RPMI8226 (cell line): ENCODE measurements at regions not wholly inside any gene's neighbourhood (a gene's known extent, or its start where the extent isn't known, plus 50 kb on each side); places are given as distances from the start of the nearest gene placed in this dataset.
"Not testable (repeated sequence)": the region's sequence is repeated elsewhere in the genome, so short reads cannot be mapped to it uniquely, and the experiment has no call there.

Experiments
- DNase-seq: peaks from one replicate; pipeline ENCODE4 v3.0.0-alpha.2; 2015

DNA sequence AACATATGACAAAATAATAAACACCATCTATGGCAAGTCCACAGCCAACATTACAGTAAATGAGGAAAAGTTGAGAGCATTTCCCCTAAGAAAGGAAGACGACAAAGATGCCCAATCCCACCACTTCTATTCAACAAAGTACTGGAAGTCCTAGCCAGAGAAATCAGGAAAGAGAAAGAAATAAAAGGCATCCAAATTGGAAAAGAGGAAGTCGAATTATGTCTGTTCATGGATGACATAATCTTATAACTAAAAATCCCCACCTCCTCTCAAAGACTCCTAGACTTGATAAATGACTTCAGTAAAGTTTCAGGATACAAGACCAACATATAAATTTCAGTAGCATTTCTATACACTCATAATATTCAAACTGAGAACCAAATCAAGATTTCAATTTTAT, 288.5 kb upstream of the POT1 start:
- no peak for DNase-seq

DNA sequence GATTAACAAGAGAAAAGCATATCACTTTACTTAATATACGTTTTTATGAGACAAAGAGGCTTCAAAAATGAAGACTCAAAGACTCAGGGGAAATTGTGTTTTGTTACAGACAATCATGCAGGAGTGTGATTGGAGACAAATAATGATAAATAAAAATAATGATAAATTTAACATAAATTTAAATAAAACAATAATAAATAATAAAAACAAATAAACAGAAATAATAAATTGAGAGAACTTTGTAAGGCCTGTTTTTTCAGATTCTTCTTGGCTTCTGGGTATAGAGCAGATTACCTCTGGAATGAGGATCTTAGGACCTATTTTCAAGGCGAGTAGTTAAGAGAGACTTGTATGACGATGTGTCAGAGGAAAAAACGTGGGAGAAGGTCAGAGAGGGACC, 271.4 kb upstream of the POT1 start:
- DNase-seq, result no peak

DNA sequence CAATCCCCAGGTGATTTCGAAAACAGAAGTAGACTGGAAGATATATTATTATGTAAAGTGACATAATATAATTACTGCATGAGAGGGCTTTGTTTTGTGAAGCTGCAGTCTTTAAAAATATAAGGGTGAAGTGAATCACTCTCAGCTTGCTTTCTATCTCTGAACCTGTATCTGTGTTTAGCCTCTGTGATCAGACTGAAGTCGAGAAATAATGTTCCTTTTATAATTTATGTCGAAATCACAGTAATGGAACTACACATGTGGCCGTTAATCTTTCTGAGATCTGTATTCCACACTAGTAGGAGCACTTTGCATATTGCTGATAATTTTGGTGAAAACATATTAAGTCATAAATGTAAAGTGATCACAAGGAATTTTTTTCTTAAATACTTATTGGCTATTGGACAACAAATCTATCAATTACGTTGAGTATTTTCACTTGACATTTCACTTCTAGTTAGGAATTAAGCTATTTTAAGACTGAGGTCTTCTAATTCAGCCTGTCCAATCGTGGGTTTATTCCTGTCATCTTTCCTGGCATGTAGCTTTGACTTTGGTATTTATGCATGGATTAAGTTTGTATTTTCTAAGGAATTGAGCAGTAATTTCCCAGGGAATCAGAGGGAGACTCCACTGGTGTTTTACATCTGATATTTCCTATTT, 268.2 kb upstream of the POT1 start:
- no peak for DNase-seq

DNA sequence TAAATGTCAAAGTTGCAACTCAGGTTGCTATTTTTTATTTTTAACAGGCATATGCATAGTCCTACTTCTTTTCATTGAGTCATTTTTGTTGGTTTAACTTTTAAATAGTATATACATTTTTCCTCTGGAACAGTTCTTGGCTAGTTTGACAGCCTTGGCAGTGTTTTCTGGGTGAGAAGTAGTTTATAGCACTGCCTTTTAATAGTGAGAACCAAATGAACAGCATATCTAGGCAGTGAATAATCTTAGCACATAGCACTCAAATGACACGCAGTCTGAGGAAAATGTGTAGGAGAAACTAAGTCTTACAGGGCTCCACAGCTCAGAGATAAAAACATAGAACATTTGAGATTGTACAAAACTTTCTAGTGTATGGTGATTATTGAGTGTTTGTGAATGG, 265.5 kb upstream of the POT1 start:
- DNase-seq, result no peak

DNA sequence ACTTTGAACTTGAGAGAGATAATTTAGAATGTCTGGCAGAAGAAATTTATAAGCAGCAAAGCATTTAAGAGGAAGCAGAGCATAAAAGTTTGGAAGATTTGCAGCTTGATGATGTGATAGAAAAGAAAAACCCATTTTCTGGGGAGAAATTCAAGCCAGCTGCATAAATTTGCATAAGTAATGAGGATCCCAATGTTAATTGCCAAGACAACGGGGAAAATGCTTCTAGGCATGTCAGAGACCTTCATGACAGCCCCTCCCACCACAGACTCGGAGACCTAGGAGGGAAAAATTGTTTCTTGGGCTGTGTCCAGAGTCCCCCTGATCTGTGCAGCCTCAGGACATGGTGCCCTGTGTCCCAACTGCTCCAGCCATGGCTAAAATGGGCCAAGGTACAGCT, 263.6 kb upstream of the POT1 start:
- DNase-seq, result no peak

DNA sequence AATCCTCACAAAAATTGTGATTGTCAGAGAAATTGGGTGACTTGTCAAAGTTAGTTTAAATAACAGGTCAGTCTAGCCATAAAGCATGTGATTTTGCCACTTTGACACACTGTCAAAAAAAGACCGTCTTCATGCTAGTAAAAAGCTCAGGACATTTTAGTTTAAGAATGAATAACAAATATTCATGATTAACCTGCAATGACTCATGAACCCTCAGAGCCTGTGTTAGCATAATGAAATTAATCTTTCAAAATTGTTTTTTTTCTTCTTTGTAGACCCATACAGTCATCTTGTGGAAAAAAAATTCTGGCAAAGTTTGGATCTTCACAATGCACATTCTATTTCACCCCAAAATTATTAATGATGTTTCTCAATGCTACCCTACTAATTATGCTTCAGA, 255.2 kb upstream of the POT1 start:
- no peak for DNase-seq

DNA sequence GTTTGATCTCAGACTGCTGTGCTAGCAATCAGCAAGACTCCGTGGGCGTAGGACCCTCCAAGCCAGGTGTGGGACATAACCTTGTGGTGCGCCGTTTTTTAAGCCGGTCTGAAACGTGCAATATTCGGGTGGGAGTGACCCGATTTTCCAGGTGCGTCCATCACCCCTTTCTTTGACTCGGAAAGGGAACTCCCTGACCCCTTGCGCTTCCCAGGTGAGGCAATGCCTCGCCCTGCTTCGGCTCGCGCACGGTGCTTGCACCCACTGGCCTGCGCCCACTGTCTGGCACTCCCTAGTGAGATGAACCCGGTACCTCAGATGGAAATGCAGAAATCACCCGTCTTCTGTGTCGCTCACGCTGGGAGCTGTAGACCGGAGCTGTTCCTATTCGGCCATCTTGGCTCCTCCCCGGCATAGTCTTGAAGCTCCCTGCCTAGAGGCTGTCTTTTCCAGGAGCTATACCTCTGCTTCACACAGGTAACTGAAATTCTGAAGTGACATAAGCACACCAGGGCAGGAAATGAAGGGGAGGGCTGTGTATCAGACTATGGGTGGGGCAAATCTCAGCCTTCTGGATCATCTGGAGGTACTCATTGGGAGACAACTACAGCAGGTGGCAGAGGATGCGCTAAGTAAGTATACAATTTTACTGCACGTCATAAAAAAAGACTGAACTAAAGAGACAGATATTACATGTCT, 252.1 kb upstream of the POT1 start:
- not testable (repeated sequence) for DNase-seq

DNA sequence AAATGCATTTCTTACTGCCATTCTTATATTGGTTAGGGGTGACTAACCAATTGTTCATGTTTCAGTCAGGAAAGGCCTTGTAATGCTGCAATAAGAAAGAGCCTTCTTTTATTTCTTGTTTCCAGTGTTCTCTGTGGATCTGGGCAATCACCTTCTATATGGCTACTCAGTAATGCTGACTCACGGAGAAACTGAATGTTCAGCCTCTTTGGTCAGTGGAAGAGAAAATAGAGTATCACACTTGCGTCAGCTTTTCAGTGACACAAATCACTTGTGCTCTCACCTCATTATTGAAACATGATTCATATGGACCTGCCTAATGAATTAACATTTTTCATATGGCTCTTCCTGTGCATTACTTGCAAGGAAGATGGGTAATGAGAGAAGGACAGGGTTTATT, 243.9 kb upstream of the POT1 start:
- no peak for DNase-seq

DNA sequence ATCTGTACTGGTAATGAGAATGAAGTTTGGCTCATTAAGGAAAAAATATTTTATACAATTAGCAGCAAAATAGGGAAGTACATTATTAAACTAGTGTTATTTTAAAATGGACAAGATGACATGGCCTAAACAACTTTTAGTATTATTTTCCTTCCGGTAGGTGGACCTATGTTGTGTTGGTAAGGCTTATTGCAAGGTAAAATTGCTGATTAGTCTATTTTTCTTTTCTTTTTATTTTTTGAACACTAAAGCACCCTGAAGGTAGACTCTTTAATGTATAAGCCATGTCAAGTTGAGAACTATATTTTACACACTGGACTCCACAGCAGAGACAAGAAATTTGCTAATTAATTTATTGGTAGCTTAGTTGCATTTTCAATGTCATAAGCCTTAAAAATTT, 239.5 kb upstream of the POT1 start:
- no peak for DNase-seq

DNA sequence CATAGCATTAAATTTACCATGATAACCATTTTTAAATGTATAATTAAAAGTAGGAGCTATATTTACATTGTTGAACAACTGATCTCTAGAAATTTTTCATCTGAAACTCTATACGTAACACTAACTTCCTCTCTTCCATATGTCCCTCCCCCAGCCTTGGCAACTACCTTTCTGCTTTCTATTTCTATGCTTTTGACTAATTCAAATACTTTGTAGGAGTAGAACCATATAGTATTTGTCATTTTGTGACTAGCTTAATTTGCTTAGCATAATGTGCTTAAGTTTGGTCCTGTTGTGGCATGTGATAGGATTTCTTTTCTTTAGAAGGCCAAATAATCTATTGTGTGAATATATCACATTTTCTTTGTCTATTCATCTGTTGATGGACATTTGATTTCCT, 225.3 kb upstream of the POT1 start:
- DNase-seq, result no peak

DNA sequence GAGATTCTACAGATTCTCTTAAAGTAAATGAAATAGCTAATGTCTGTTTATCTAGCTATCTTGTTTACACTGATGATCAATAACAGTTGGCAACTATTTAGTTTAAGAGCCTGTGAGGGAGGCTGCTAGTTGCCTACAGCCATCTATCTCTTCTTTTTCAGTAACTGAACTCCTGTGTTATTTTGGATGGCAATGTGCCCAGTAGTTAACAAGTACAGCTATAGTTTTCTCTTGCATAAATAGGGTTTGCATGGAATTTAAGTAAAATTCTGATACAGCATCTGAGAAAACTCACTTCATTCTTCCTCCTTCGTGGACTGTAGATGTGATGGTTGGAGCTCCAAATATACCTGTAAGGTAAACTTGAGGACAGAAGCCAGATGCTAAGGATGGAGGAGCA, 219.5 kb upstream of the POT1 start:
- DNase-seq, result no peak

DNA sequence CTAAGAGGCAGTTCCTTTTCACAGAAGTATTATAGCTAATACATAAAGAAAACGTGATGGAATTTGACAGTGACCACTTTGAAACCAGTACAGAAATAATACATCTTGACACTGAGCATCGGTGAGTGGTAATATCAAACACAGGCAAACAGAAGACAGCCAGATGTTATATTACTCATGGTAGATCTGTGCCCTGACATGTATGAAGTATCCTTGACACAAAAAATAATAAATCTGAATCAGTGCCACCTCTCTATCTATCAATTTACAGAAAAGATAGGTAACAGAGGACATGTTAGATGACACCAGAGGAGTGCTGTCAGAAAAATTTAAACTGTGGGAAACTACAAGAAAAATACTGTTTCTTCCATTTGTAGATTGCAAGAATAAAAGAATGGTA, 217.4 kb upstream of the POT1 start:
- DNase-seq, result no peak

DNA sequence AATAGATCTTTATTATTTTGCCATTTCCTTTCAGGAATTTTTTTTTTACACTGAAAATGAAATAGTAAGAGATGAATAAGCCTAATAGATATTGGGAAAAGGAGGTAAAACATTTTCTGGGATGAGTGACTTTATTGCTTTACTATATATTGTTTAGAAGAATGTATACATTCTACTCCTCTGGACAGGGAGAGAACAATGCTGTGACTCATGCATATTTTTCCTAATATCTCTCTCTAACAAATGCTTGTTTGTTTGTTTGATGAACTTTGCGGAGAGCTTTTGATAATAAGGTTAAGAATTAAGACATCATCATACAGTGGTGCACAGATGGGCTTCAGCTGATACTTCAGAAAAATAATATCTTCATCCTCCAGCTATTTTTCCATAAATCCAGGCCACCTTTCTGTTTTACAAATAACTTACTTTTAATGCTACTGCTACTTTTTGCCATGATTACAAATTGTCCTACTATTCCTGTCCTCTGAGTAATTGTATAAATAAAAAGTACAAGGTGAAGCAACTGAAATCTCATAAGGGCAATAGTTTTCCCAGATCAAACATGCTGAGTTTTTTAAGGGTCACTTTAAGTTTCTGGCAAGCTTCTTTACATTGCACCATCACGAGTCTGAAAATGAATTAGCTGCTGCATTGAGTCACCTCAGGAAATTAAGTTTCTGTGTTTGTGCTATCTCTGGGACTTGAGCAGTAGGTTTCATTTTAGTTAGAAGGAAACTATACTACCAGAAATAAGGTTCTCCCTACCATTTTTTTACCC, 207.3 kb upstream of the POT1 start:
- no peak for DNase-seq

DNA sequence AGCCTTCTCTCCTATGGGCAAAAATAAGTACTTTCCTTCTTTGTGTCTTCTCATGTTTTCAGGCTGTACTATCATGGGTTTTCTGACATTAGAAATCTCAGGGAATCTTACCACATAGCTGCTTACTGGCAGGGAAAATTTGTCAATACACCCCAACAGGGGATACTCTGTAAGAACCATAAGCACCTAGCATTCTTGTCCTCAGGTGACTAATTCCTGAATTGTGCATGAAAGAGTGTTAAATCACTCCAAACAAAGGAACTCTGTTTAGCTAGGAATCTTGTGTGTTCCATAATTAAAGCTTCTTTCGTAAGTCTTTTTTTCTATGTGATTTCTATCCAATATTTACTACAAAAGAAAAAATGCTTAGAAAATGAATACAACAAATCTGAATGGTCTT, 206.7 kb upstream of the POT1 start:
- DNase-seq, result no peak

DNA sequence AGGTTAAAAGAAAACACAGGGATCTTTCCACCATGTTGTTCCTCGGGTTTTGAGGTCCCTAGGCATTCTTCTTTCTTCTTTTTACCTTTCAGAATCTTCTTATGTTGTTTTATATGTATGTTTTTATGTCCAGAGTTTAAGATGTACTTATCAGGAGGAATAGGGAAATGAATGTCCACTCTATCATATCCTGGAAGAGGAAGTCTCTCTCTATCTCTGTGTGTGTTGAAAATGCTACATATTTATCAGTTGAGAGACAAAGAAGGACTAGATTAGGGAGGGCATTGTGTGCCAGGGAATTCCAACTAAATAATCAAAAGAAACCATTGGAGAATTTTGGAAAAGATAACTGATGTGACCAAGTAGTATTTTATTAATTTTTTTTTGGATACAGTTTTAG, 200.5 kb upstream of the POT1 start:
- no peak for DNase-seq

DNA sequence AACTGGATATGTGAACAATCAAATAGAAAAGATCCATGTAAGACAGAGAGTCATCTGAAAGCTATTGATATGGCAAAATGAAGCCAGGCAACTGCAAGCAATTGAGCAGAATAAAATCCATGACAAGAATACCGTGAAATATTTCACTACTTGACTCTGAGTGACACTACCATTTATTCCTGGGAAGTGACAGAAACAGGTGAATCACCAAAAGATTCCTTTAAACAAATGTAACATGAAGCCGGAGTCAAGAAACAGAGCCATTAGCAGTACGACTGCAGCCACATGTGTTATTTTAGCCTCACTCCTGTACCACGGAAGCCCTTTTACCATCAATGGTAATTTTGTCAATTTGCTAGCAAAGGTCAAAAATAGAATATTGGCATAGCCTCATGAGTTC, 197.7 kb upstream of the POT1 start:
- no peak for DNase-seq

DNA sequence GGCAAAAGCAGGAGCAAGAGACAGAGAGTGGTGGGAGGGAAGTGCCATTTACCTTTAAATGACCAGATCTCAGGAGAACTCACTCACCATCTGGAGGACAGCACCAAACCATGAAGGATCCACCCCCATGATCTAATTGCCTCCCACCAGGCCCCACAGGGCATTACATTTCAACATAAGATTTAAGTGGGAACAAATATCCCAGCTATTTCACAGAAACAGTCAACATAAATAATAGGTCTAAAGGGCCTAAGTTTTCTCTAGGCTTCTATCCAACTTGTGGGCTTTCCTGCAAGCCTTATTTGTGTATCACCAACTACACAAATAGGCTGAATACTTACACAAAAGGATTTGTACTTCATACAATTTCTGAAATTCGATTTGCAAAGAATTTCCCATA, 196.8 kb upstream of the POT1 start:
- DNase-seq, result no peak

DNA sequence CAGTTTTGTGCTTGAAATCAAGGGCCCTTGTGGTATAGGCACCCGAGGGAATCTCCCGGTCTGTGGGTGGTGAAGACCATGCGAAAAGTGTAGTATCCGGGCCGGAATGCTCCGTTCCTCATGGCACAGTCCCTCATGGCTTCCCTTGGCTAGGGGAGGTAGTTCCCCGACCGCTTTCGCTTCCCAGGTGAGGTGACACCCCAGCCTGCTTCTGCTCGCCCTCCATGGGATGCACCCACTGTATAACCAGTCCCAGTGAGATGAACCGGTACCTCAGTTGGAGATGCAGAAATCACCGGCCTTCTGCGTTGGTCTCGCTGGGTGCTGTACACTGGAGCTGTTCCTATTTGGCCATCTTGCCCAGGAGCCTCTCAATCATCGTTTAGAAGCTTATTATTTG, 195.7 kb upstream of the POT1 start:
- no peak for DNase-seq

DNA sequence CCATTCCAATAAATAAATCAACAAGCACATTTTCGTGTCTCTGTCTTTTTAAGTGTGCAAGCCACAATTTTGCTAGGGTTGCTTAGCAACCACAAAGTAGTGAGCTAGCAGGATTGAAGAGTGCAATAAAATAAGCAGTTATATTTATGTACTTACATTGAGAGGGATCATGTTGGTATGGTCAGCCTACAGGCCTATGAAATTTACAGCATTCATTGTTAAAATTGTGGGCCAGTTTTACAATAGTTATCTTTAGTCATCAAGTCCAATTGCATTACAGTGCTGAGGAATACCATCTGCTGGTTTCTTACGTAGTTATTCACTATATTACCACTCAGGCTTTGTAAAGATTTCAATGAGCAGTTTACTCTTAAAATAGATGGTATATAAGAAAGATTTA, 192.5 kb upstream of the POT1 start:
- no peak for DNase-seq

DNA sequence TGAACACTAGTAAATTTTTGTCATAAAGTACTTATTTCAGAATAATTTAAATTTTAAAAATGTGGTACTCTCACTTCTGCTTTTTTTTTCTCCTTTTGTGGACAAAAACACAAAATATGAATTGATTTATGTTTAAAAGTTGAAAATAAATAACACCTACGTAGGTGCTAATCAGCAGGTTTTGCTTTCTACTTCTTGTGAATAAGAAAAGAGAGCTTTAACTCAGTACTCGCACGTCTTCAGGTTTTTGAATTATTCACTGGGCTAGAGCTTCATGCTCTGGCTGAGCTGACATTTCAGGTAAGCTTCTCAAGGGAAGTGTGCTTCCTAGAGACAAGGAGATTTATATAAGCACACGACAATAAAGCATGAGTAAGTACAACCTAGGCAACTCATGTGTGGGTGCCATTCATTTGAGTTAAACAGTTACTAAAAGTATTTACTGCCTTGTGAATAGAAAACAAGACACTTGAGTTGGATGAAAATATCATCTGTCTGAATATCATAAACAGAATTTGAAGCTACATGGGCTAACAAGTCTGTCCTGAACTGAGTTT, 190.0 kb upstream of the POT1 start:
- DNase-seq, result no peak

DNA sequence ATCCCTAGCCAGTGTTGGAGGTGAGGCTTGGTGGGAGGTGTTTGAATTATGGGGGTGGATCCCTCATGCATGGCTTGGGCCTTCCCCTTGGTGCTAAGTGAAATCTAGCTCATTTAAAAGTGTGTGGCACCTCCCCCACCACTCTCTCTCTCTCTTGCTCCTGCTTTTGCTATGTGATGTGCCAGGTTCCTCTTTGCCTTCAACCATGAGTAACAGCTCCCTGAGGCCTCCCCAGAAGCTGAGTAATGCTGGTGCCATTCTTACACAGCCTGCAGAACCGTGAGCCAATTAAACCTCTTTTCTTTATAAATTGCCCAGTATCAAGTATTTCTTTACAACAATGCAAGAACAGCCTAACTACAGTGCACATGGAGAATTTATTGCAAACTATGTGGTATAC, 188.8 kb upstream of the POT1 start:
- no peak for DNase-seq

DNA sequence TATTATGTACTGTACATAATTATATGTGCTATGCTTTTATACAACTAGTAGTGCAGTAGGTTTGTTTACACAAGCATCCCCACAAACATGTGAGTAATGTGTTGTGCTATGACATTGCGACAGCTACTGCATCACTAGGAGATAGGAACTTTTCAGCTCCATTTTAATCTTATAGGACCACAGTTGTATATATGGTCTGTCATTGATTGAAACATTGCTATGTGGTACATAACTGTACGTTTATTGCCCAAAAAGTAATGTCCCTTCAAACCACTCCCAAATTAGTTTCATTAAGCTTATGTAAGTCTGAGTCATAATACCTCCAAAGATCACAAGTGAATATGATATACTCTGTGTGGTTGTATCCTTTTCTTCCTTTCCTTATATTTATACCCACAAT, 183.2 kb upstream of the POT1 start:
- no peak for DNase-seq

DNA sequence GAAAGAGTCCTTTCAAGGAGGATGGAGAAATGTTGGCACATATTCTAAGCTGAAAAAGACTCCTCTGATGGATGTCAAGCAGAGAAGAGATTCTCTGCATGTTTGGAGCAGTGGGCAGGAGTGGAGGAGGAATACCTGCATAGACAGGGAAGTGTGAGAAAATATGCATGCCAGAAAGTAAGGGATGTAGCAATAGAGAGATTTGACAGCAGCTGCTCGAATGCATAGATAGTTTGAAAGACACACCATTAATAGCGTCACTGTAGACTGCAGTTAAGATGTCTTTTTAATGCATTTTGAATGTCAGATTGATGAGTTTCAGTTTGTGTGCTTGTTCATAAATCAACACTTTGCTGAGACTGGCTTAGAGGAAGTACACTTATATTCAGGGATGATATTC, 169.9 kb upstream of the POT1 start:
- DNase-seq, result no peak

DNA sequence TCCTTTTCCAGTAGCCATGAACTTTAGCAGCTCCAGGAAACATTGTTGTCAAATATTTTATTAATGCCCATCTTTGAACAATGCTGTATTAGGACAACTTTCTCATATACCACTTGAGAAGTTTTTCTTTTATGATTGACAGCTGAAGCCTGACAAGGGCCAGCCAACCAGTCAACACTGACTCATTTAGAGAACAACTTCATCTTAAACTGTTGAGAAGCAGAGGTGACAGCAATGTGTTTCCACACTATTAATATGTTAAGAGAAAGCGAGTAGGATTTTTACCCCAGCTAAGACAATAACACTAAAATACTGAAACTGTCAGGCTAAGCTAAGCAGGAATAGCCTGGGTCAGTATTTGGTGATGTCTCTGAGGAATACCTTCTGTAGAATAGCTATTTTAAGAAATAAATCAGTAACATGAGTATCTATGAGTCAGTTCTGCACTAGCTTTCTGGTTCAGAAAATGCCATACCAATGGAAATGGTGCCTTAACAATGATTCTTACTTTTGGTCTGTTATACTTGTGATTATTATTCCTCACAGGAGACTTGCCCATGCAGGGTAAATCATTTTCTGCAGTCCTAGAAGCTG, 168.8 kb upstream of the POT1 start:
- DNase-seq, result no peak
